Activated CD8-positive, alpha-beta T cell treated with anti-CD3 and anti-CD28 coated beads for 36 hours (primary cell): ENCODE measurements at regions not wholly inside any gene's neighbourhood (a gene's known extent, or its start where the extent isn't known, plus 50 kb on each side); places are given as distances from the start of the nearest gene placed in this dataset.

Source experiments
- ATAC-seq: fragments of 200-7000 bp; cut with Tn5 transposase; one replicate; pipeline ENCODE4 v1.10.0; 2021; ENCODE audit warnings: mild to moderate bottlenecking, moderate library complexity
- CTCF ChIA-PET: fragments of 350-600 bp; sonication (Branson Sonifier 250); formaldehyde crosslinking; loops from one replicate; lab custom pipeline; 2021; ENCODE audit warnings: antibody characterized with exemption; lab: Charles Lee
- POLR2A ChIA-PET: fragments of 350-600 bp; sonication (Branson Sonifier 250); formaldehyde crosslinking; loops from one replicate; lab custom pipeline; 2021; ENCODE audit warnings: antibody characterized with exemption; lab: Charles Lee
- DNase-seq: peaks from one replicate; pipeline ENCODE4 v3.0.0-alpha.2; 2020
- H3K27ac Mint-ChIP-seq: one replicate; pipeline ENCODE4 v1.8.0; 2021; ENCODE audit warnings: mild to moderate bottlenecking, mixed read lengths
- H3K27me3 Mint-ChIP-seq: one replicate; pipeline ENCODE4 v1.8.0; 2021; ENCODE audit warnings: mixed read lengths
- H3K36me3 Mint-ChIP-seq: one replicate; pipeline ENCODE4 v1.8.0; 2021; ENCODE audit warnings: low read depth, mixed read lengths
- H3K4me1 Mint-ChIP-seq: one replicate; pipeline ENCODE4 v1.8.0; 2021; ENCODE audit warnings: low read depth, mixed read lengths
- H3K4me3 Mint-ChIP-seq: one replicate; pipeline ENCODE4 v1.8.0; 2021; ENCODE audit warnings: mild to moderate bottlenecking, moderate library complexity, mixed read lengths
- H3K9me3 Mint-ChIP-seq: one replicate; pipeline ENCODE4 v1.8.0; 2021; ENCODE audit warnings: mixed read lengths
- CTCF ChIP-seq: fragments of 200-600 bp; IDR thresholded peaks from one replicate; pipeline ENCODE4 v1.8.0; 2022; ENCODE audit warnings: antibody characterized with exemption, mild to moderate bottlenecking
- intact Hi-C: fragments of 100-400 bp; cut with micrococcal nuclease; formaldehyde crosslinking; loops from one replicate; pipeline ENCODE4 v1.10.0; 2022

GRCh38 chr10:88219753-88220152 lies 356.3 kb downstream of the PTEN start:
- Mint-ChIP-seq H3K4me1 (no peaks in the 10 kb centered on the region), H3K4me3 (no peak overlapping the region), H3K9me3 (no peaks in the 10 kb centered on the region), H3K27me3 (no peaks in the 10 kb centered on the region), H3K36me3 (no peaks in the 10 kb centered on the region), H3K27ac (no peak overlapping the region)
- CTCF ChIA-PET: interaction anchor here (1.6 kb wide), 1 partner anchor 9 kb away, joined by 4 read pairs; no protein-coding TSS in a partner anchor
- TF ChIP-seq CTCF: no peak
- ATAC-seq (no peak), DNase-seq (no peak)
- POLR2A ChIA-PET: no interaction called here
- intact Hi-C loops: no loop called here

- ChIA-PET POLR2A (interaction anchor here (1.0 kb wide), 1 partner anchor 137 kb away, joined by 3 read pairs; no protein-coding TSS in a partner anchor), CTCF (no interaction called here)
- H3K36me3 Mint-ChIP-seq: no peaks in the 10 kb centered on the region
- intact Hi-C loops: no loop called here
- no peak overlapping the region for H3K4me3 Mint-ChIP-seq
- no peak overlapping the region for H3K27ac Mint-ChIP-seq
- no peaks in the 10 kb centered on the region for H3K27me3 Mint-ChIP-seq
- ATAC-seq (no peak), DNase-seq (no peak)
- no peak for TF ChIP-seq CTCF
- no peaks in the 10 kb centered on the region for H3K4me1 Mint-ChIP-seq
- no peaks in the 10 kb centered on the region for H3K9me3 Mint-ChIP-seq
These were observed 357.9 kb downstream of the PTEN start for GRCh38 chr10:88221010-88221973.

- ChIA-PET CTCF (no interaction called here), POLR2A (no interaction called here)
- intact Hi-C loops: no loop called here
- Mint-ChIP-seq H3K4me1 (no peaks in the 10 kb centered on the region), H3K36me3 (no peaks in the 10 kb centered on the region), H3K27me3 (no peaks in the 10 kb centered on the region), H3K27ac (no peak overlapping the region), H3K4me3 (no peak overlapping the region), H3K9me3 (no peaks in the 10 kb centered on the region)
- DNase-seq (no peak), ATAC-seq (no peak)
- TF ChIP-seq CTCF: no peak
These were observed 359.5 kb downstream of the PTEN start for GRCh38 chr10:88222881-88223280.
